HG03378 (cell line): ENCODE measurements at regions not wholly inside any gene's neighbourhood (a gene's known extent, or its start where the extent isn't known, plus 50 kb on each side); places are given as distances from the start of the nearest gene placed in this dataset.
A peak's percentile ranks its signal among the peaks of the same experiment; 100 is the strongest.

ENCODE experiments used
- ATAC-seq: cut with Tn5 transposase; IDR thresholded peaks from one replicate; pipeline ENCODE4 v1.9.1; 2021; ENCODE audit warnings: mild to moderate bottlenecking, moderate library complexity; ENCODE audit not compliant: unreplicated experiment

DNA sequence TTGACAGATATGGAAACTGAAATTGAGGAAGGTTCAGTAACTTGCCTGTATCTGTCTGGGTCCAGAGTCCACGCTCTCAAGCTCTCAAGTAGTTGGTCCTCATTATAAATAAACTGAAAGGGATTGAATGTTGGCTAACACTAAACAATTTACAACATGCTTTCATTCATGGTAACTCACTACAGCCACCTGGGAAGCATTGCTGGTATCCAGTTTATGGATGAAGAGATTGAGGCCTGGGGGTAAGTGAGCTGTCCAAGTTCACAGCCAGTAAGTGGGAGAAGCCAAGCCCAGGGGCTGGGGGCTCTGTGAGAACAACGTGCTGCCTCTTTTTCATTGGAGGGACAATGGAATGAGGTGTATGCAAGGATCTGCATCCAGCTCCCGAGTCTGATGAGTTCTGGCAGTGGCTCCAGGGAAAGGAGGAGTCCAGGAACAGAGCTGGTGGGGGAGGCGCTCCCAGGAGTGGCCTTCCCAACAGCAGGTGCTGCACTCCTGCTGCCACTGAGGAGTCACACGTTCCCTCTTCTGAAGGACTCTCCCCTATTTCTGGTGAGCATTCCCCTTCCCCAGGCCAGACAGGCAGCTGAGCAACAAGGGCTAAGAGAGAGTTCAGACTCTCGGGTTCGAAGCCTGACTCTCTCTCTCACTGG lies 175.8 kb downstream of the CSNK2A3 start:
- no peak for ATAC-seq

DNA sequence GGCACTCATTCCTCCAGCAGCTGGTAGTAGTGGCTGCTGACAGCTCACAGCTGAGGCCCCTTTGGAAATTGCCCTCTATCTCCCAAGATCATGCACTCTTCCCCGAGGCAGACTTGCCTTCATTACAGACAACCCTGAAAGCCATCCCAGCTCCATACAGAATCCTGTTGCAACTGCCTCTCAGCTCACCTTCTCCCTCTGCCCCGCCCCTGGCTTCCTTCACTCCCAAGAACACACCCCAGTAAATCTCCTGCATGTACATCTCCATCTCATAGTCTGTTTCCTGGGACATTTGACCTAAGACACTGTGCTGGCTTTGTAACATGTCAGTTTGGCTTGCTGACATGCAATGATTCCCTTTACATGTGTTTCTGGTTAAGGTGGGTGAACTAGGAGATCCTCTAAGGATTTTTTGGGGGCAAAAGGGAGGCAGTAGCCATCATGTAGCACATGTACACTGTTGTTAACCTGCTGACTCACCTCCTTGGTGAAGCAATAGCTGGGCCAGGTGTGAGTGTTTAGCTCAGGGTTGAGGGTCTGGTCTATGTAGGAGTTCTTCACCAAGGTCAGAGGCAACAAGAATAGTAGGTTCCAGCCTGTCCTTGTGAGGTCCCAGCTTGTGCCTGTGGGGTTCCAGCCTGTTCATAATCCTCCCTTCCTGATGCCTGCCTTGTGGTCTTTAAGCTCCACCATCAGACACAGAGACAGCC lies 179.6 kb downstream of the CSNK2A3 start:
- no peak for ATAC-seq

DNA sequence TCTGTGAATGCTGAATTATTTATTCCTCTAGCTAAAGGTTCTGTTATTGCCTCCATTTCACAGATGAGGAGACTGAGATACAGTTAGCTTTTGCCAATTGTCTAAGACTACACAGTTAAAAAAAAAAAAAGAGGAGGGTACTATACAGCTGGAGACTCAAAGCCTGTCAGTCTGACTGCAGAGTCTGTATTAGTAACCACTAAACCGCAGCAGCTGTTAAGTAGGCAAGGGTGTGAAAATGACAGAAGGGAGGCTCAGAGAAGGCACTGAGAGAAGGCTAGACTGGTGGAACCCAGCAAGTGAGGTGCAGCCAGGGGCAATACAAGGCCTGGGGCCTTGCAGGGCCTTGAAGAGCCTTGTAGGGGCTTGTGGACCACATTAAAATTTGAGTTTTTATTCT lies 181.2 kb downstream of the CSNK2A3 start:
- peak; percentile 93 for ATAC-seq

DNA sequence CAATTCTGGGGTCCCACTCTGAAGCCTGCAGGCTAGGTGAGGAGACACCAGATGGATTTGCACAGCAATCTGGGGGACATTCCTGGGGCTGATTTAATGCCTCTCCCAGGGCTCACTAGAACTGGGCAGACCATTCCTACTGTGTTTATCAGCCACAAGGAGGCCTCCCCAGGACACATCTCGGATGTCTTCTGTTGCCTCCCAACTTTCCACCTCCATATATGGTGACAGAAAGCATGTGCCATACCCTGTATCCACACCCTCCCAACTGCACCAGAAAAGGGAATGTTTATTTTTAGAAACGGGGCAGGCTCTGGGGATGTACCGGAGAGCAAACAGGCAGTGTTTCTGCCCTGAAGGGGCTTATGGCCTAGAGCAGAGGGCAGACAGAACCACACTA lies 181.8 kb downstream of the CSNK2A3 start:
- no peak for ATAC-seq

DNA sequence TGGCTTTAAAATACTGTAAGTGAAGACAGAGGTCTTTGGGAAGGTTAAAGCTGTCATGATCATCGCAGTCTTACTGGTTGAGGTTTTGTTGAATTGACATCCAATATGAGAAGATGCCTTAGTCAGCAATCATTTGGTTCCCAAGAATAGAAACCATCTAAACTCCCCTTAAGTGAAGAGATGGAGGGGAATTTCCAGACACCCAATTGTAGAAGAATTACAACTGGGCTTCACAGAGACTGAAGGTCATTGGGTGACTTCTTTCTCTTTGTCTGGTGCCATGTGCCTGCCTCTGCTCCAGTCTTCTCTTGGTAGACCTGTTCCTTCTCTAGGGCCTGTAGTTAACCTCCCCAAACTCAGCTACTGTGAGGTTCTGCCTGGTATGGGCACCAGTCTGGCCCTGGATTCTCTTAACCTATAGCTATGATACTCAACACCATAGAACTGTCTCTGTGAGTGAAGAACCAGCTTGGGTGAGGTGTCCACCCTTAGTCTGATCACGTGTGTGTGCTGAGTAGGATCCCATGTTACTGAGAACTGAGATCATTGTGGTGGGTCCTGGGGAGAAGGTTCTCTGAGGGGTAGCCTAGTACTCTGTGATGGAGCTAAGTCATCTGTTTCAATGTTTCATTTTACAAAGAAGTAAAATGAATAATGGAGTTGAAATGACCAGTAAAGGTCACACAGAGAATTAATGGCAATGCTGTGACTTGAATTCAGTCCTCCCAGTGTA lies 182.5 kb downstream of the CSNK2A3 start:
- no peak for ATAC-seq

DNA sequence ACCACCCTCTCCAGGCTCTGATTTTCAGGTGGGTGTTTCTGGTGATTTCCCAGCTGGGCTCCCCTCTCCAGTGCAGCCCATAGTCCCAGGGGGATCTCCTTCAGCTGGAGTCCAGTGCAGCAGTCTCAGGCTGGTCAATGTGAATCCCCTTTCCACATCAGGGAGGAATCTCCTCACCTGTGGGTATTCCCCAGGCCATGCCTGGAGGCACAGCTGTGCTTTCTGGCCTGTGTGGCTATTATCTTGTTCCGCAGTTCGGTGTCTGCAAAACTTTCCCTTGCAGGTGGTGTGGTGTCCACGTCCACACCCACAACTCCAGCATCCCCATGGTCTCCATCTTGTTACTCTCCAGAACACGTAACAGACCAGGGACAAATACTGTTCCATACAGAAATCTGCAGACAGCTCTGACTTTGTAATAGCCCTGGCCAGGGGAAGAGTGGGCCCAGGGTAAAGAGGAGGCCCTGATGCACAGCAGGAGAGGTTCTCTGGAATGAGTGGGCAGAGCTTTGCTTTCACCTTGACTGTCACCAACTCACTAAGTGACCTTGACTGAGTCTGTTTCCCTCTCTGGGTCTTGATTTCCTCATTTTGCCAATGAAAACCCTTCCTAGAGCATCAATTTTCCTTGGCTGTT lies 183.2 kb downstream of the CSNK2A3 start:
- ATAC-seq = no peak

DNA sequence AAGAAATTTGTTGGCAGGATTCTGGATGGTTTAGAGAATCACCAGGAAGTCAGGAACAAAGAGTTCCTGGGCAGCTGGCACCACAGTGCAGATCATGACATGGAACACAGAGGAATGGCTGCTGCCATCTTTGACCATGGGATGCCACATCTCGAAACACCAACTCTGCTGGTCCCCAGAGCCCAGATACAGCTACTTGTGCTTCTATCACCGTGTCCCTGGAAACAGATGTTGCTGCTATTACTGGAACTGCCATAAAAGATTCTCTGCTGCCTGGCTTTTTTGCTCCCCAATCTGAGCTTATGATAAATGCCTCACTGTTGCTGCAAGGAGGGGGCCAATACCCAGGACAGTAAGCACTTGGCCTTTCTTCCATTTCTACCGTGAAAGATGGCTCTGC lies 185.2 kb downstream of the CSNK2A3 start:
- ATAC-seq = no peak

DNA sequence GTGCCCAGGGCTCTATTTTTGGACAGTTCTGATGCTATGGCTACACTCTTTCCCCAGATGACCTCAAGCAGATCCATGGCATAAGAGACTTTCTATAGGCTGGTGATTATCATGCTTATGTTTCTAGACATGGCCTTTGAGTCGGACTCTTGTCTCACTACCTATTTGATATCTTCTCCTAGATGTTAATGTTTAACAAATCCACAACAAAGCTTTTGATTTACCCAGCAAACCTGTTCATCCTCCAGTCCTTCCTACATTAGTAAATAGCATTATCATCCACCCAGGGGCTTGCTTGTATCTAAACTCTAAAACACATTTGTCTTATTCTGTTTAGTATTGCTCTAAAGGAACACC lies 188.7 kb downstream of the CSNK2A3 start:
- no peak for ATAC-seq

DNA sequence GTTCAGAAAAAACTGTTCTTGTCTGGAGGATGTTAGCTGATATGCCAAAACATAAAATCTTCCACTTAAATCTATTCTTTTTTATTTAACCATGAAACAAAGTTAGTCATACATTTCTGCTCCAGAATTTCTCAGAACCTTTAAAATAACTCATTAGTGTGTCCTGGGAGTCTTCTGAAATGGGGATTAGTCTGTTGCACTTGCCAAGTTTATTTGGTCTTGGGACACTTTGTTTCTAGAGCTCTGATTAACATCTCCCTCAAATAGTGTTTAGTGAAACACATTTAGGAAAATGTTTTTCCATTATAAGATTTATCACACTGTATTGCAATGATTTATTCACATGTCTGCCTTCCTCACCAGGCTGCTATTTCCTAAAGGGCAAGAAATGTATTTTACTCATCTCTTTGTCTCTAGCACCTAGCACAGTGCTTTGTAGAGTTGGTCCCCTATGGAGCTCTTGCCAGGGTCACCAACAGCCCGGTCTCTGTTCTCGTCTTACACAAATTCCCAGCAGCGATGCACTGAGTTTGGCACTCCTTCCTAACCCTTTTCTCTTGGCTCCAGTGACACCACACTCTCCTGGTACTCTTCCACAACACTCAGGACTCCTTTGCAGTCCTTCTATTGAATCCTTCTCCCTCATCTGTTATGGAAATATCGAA lies 189.2 kb downstream of the CSNK2A3 start:
- no peak for ATAC-seq

DNA sequence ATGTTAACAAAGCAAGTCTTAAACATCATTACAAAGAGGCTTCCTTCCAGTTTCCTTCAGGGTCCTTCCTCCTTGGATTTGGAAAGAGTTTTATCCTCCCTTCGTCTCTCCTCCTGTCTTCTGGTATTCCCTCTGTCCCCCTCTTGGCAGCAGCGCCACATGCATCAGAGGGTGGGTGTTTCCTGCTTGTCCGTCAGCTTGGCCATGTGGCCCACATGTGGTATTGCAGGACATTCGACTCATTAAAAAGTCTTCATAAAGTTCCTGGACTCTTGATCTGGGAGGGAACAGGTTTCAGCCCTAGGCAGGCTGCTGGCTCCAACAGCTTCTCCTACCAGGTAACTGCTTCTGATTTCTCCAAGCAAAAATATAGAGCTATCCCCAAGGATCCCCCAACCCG lies 189.8 kb downstream of the CSNK2A3 start:
- ATAC-seq = no peak

DNA sequence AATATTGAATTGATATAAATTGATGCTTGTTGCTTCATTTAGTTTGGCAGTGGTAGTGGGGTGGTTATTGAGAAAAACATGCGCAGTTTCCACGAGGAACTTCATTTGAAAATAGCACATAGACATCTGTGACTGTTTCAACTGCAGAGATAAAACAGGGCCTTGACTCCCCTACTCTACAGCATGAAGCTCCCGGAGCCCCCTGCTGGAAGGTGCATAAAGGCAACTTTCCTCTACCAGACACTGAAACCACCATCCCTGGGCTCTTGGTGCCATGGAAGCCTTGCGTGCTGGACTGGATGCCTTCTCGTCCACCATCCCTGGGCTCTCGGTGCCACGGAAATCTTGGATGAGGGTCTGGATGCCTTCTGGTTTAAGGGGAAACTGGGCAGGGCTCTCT lies 195.9 kb downstream of the CSNK2A3 start:
- ATAC-seq = no peak

DNA sequence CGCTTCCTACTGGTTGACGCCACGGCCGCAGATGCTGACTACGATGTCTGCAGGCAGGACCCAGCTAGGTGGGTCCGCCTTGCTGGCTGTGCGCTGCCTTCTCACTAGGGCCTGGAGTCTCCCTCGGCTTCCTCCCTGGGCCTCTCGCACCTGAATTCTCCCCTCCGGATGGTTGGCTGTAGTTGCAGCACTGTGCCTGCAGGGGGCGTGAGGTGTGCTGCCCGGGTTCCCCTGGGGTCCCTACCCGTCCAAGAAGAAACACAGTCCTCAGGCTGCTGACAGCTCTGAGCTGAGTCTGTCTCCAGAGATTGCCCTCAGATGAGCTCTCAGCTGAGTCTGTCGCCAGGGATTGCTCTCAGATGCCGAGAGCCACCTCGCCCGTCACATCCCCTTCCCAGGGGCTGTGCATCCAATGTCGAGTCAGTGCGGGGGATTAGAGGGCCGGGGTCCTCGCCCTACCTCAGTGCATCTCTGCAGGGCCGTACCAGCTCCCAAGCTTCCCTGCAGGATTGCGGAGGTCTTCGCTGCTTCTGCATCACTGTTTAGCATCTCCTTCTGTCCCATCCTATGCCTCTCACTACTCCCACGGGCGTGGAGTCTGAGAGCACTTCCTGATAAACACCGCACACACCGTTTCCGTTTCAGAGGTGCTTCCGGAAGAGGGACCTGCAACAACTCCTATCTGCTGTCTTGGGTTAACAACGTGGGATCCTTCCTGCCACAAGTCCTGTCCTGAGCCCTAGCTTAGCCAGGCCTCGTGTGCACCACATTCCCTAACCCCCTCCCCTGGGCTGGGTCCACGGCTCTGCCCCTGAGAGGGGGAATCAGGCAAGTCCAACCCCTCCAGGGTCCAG lies 196.9 kb downstream of the CSNK2A3 start:
- no peak for ATAC-seq

DNA sequence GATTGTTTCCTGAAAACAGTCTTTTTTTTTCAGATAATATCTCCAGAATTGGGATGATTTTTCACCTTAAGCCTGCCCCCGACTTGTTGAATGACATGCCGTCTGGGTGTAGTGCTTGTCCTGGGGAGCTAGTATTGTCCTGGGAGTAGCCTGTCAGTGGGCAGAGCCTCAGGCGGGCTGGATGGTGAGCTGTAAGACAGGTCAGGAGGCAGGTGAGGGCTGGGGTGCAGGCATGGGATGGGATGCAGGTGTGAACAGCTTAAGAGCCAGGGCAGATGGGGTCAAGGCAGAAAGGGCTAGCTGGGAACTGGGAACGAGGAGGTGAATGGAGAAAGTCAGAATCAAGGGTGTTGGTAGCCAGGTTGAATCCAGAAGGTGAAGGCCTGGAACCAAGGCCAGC lies 200.2 kb downstream of the CSNK2A3 start:
- no peak for ATAC-seq

DNA sequence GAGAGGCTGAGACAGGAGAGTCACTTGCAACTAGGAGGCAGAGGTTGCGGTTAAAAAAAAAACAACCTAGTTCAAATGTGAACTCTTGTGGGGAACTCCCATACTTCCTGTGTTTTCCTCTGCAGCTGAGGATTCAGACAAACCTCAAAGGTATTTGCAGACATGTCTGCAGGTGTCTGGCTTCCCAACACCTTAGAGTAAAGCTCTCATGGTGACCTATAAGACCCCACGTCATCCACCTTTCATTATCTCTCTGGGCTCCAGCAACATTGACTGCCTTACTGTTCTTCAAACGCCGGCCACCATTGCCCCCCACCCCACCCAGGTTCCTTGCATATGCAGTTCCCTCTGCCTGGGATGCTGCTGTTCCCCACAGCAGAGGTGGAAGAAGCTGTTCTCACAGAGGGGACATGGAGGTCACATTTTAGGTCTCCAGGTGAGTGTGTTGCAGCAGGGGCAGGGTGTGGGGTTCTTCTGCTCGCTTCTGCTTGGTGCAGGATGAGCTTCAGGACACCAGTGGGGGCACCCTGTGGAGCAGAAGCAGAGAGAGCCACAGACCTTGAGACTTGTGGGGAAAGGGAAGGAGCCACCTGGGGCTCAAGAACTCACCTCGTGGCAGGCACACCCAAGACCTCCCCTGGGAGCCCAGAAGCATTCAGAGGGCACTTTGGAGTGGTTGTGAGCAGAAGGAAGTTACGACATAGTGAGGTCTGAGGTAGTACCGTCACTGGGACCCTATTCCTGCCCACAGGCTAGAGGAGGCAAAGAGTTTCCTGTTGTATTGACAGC lies 203.2 kb downstream of the CSNK2A3 start:
- ATAC-seq = no peak

DNA sequence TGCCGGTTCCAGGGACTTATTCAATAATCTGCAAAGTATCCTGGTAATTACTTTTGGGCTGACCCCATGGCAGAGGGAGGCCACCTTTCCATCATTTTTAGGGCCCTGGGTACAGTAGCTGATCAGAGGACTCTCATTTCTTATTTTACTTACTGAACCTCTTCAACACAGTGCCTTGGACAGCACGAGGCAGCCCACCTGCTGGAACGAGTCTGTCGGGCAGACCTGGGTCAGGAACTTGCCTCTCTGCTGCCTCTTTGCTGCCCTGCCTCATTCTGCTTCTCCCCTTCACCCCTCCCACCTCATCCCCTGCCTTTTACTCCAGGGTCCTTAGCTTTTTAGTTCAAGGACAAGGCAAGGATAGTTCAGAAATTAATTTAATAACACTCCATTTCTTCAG lies 204.5 kb downstream of the CSNK2A3 start:
- ATAC-seq = no peak

DNA sequence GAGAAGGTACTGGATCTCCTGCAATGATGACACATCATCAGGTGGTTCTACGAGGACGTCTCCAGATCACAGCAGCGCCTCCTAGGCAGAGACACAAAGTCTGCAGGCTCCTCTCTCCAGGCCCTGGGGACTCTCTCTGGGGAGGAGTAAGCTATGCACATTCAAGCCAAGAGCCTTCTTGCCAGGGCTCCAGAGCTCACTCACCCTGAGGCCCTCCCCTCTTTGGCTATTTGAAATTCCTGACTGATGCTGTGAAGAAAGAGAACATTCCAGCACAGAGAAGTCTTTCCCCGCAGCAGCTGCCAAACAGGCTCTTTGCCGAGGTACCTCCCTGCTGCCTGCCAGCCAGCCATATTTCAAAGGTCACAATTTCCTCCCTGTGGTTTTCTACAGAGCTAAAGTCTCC lies 204.9 kb downstream of the CSNK2A3 start:
- ATAC-seq = no peak

DNA sequence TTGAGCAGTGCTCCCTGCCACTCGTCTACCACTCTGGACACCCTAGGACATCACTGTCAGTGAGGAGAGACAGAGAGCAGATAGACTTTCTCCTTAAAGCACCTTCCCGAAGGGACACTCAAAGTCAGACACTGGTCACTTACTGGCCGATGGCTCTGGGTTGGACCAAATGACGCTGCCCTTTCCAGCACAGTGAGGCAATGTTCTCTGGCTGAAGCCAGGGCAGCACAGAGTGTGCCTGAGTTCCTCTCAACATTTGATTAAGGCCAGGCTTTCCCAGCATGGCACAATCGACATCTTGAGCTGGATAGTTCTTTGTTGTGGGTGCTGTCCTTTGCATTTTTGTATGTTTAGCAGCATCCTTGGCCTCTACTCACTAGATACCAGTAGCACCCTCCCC lies 206.2 kb downstream of the CSNK2A3 start:
- no peak for ATAC-seq

DNA sequence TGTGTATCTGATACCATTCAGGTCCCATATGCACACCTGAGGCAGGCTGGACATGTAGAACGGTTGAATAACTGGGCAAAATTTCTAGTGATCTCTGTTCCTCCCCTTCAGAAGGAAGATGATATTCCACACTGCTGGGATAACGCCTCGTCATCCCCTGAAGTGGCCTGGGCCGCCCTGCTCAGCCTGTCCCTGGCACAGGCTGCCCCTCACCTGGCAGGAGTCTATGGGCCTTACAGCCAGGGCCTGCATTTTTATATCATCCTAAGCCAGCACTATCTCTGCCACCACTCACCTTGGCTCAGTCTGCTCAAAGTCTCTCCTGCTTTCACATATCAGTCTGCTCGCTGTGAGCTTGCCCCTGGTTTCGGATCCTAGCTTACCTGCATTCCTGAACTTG lies 209.2 kb downstream of the CSNK2A3 start:
- no peak for ATAC-seq

DNA sequence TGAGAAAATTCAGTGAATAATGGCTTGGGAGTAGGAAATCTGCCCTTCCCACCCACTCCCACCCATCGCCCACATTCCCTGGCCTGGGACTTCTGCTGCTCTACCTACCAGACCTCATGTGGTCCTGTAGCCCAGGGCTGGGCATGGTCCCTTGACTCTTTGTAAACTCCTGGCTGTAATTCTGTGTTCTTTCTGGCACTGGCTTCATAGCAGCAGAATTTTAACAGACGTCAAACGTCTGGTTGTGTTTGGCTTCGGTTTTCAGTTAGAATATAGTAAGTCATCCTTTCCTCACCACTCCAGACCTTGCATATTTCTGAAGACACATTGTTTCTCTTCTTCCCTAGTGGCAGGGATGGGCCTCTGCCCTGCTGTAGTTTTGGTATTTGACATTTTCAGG lies 210.6 kb downstream of the CSNK2A3 start:
- no peak for ATAC-seq

DNA sequence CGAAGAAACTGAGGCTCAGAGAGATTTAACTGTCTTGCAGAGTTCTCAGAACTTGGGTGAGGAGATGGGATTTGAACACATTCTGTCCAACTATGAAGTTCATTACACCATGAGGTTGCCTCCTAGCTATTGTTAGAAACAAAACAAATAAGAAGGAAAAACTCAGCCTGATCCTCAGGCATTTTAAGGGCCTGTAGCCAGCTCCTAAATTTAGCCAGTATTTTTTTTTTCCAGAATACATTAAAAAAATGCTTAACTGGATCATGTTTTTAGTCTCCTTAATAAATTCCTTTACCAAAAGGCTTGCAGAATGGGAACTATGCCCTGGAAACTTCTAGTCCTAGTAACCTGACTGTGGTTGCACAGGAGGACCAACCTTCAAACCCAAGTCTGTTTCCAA lies 212.0 kb downstream of the CSNK2A3 start:
- ATAC-seq = no peak
